ENCODE measurements at regions not wholly inside any gene's neighbourhood (a gene's known extent, or its start where the extent isn't known, plus 50 kb on each side); places are given as distances from the start of the nearest gene placed in this dataset.
"Not testable (repeated sequence)": the region's sequence is repeated elsewhere in the genome, so short reads cannot be mapped to it uniquely, and the experiment has no call there.

GRCh38 chr16:87038528-87038927 is 278.7 kb downstream of the C16orf95 start:
- not testable (repeated sequence) for H4K91ac ChIP-seq (ENCODE audit: low read length); H2BK5ac ChIP-seq (ENCODE audit: low read depth, low read length, poor library complexity, severe bottlenecking); H3K9ac ChIP-seq (ENCODE audit: low read length); H3K9me3 ChIP-seq (ENCODE audit: control insufficient read depth, low read length); H3K23ac ChIP-seq (ENCODE audit: low read length in 2 of 2); H3K4me2 ChIP-seq (ENCODE audit: low read length, poor library complexity, severe bottlenecking); H3K4me1 ChIP-seq (ENCODE audit: control insufficient read depth, insufficient read depth, low read depth, low read length); H3K79me1 ChIP-seq (replicated peaks; ENCODE audit: low read length, poor library complexity, severe bottlenecking); H2BK12ac ChIP-seq (ENCODE audit: low read length in 2 of 2); H2BK120ac ChIP-seq (ENCODE audit: low read depth, low read length); H4K8ac ChIP-seq (ENCODE audit: low read length); H2AFZ ChIP-seq (ENCODE audit: low read depth, low read length); H3K14ac ChIP-seq (ENCODE audit: low read length in 2 of 2); H3K4me3 ChIP-seq (ENCODE audit: insufficient read depth in 1 of 2, low read depth in 1 of 2, low read length in 2 of 2); H3K27ac ChIP-seq (ENCODE audit: low read length, poor library complexity, severe bottlenecking); H3K18ac ChIP-seq (ENCODE audit: low read depth in 1 of 2, low read length in 2 of 2); H2AK5ac ChIP-seq (ENCODE audit: low read length, severe bottlenecking); DNase-seq; H2BK15ac ChIP-seq (ENCODE audit: low read depth, poor library complexity, severe bottlenecking); H3K4ac ChIP-seq (ENCODE audit: low read depth in 1 of 2, low read length in 2 of 2); H3K36me3 ChIP-seq (ENCODE audit: control insufficient read depth in 1 of 2, insufficient read depth in 2 of 2, low read depth in 1 of 2, low read length in 2 of 2)
- WGBS: 89% methylated on average over 3 of the region's 3 CpGs
- peaks cover 0 to 81% of the 10 kb centered on the region in 2 experiments for H3K27me3 ChIP-seq (ENCODE audit: control insufficient read depth in 1 of 2, insufficient read depth in 1 of 2, low read length in 2 of 2)

DNA sequence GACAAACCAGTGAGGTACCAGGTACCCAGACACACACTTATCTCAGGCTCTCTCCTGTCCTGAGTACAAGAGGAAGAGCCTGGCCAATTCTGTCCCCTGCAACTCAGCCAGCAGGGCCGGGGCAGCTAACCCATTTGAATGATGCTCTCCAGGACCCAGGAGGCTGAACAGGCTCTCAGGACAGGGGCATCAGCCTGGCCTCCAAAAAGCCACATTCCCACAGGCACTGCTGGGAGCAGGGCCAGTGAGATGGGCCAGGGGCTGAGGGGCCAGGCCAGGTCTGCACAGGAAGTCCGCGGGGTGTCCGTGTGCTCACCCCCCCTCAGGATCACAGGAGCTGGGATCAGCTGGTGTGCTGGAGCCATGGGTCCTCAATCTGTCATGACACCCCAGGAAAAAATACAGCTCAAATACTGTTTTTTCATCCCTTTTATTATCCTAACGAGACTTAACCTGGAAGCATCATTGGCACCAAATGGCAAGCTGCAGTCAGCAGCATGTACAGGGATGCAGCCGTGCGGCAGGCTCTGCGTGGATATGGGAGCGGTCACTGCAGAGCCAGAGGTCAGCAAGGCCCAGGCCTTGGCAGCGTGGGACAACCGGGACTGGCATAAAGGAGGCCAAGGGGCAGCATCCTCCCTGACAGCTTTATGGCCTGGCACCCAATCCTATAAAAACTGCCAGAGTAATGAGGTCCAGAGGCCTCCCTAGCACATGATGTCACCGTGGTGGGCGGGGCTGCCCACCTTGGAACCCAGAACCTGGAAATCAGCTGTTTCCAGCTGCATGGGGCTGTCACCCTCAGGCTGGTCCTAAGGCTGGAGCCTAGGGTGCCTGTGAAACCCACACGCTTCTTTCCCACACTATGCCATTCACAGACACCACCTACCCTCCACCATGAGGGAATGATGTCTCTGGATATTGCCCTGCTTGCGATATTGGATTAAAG is 276.7 kb downstream of the C16orf95 start:
- no peak overlapping the region for H3K4ac ChIP-seq (ENCODE audit: low read depth in 1 of 2, low read length in 2 of 2)
- H3K14ac ChIP-seq (ENCODE audit: low read length in 2 of 2): no peak overlapping the region
- no peak overlapping the region for H2BK120ac ChIP-seq (ENCODE audit: low read depth, low read length)
- no peak overlapping the region for H3K4me2 ChIP-seq (ENCODE audit: low read length, poor library complexity, severe bottlenecking)
- no peaks in the 10 kb centered on the region for H3K79me1 ChIP-seq (replicated peaks; ENCODE audit: low read length, poor library complexity, severe bottlenecking)
- no peaks in the 10 kb centered on the region for H3K9me3 ChIP-seq (ENCODE audit: control insufficient read depth, low read length)
- H2BK5ac ChIP-seq (ENCODE audit: low read depth, low read length, poor library complexity, severe bottlenecking): no peak overlapping the region
- no peak overlapping the region for H3K23ac ChIP-seq (ENCODE audit: low read length in 2 of 2)
- no peak overlapping the region for H2BK15ac ChIP-seq (ENCODE audit: low read depth, poor library complexity, severe bottlenecking)
- no peak overlapping the region for H4K91ac ChIP-seq (ENCODE audit: low read length)
- no peak overlapping the region for H4K8ac ChIP-seq (ENCODE audit: low read length)
- no peaks in the 10 kb centered on the region for H3K36me3 ChIP-seq (ENCODE audit: control insufficient read depth in 1 of 2, insufficient read depth in 2 of 2, low read depth in 1 of 2, low read length in 2 of 2)
- no peak overlapping the region for H2AK5ac ChIP-seq (ENCODE audit: low read length, severe bottlenecking)
- no peak for DNase-seq
- H3K27me3 ChIP-seq (ENCODE audit: control insufficient read depth in 1 of 2, insufficient read depth in 1 of 2, low read length in 2 of 2): peaks cover 0 to 86% of the 10 kb centered on the region in 2 experiments
- no peak overlapping the region for H3K27ac ChIP-seq (ENCODE audit: low read length, poor library complexity, severe bottlenecking)
- H3K9ac ChIP-seq (ENCODE audit: low read length): no peak overlapping the region
- H3K4me1 ChIP-seq (ENCODE audit: control insufficient read depth, insufficient read depth, low read depth, low read length): peaks cover 7% of the 10 kb centered on the region
- H3K4me3 ChIP-seq (ENCODE audit: insufficient read depth in 1 of 2, low read depth in 1 of 2, low read length in 2 of 2): no peak overlapping the region
- no peak overlapping the region for H3K18ac ChIP-seq (ENCODE audit: low read depth in 1 of 2, low read length in 2 of 2)
- no peak overlapping the region for H2BK12ac ChIP-seq (ENCODE audit: low read length in 2 of 2)
- H2AFZ ChIP-seq (ENCODE audit: low read depth, low read length): no peak overlapping the region
- 91% methylated on average over 13 of the region's 15 CpGs for WGBS

- Histone ChIP-seq H3K18ac (ENCODE audit: low read depth in 1 of 2, low read length in 2 of 2) (no peak overlapping the region), H4K91ac (ENCODE audit: low read length) (no peak overlapping the region), H2AK5ac (ENCODE audit: low read length, severe bottlenecking) (no peak overlapping the region), H3K4me3 (ENCODE audit: insufficient read depth in 1 of 2, low read depth in 1 of 2, low read length in 2 of 2) (no peak overlapping the region), H3K79me1 (replicated peaks; ENCODE audit: low read length, poor library complexity, severe bottlenecking) (no peaks in the 10 kb centered on the region), H3K9ac (ENCODE audit: low read length) (no peak overlapping the region), H3K4ac (ENCODE audit: low read depth in 1 of 2, low read length in 2 of 2) (no peak overlapping the region), H2BK12ac (ENCODE audit: low read length in 2 of 2) (no peak overlapping the region), H3K23ac (ENCODE audit: low read length in 2 of 2) (no peak overlapping the region), H2BK120ac (ENCODE audit: low read depth, low read length) (no peak overlapping the region), H2BK5ac (ENCODE audit: low read depth, low read length, poor library complexity, severe bottlenecking) (no peak overlapping the region), H3K4me2 (ENCODE audit: low read length, poor library complexity, severe bottlenecking) (no peak overlapping the region), H3K4me1 (ENCODE audit: control insufficient read depth, insufficient read depth, low read depth, low read length) (peaks cover 7% of the 10 kb centered on the region), H3K27me3 (ENCODE audit: control insufficient read depth in 1 of 2, insufficient read depth in 1 of 2, low read length in 2 of 2) (peaks cover 0 to 91% of the 10 kb centered on the region in 2 experiments), H4K8ac (ENCODE audit: low read length) (no peak overlapping the region), H3K36me3 (ENCODE audit: control insufficient read depth in 1 of 2, insufficient read depth in 2 of 2, low read depth in 1 of 2, low read length in 2 of 2) (no peaks in the 10 kb centered on the region), H3K9me3 (ENCODE audit: control insufficient read depth, low read length) (no peaks in the 10 kb centered on the region), H3K27ac (ENCODE audit: low read length, poor library complexity, severe bottlenecking) (no peak overlapping the region), H3K14ac (ENCODE audit: low read length in 2 of 2) (no peak overlapping the region), H2AFZ (ENCODE audit: low read depth, low read length) (no peak overlapping the region), H2BK15ac (ENCODE audit: low read depth, poor library complexity, severe bottlenecking) (no peak overlapping the region)
- WGBS: 93% methylated on average over 10 of the region's 16 CpGs
- no peak for DNase-seq
Measured at GRCh38 chr16:87041286-87041685, 275.9 kb downstream of the C16orf95 start.

DNA sequence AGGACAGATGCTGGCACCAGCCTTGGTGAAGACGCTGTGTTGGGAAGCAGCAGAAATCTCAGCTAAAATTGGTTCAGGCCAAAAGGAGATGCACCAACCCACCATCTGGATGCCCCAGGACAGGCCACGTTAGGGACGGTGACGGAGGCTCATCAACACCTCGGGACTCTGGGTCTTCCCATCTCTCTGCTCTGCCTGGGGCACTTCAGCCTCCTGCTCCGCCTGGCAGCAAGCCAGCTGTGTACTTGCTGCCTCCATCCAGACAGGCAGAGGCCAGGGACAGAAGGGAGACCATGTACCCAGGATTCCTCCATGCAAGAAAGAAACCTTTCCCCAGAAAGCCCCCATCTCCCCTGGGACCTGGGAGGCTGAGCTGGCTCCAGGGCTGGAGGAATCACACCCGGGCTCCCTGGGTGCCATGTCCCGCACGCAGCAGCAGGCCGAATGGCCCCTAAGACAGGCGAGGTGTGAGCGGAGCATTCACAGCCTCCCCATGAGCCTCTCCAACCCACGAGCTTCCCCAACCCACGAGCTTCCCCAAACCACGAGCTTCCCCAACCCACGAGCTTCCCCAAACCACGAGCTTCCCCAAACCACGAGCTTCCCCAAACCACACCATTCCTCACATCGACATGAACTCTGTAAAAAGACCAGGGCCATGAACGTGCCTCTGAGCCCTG is 274.5 kb downstream of the C16orf95 start:
- DNase-seq: no peak
- Histone ChIP-seq H4K8ac (ENCODE audit: low read length) (no peak overlapping the region), H3K79me1 (replicated peaks; ENCODE audit: low read length, poor library complexity, severe bottlenecking) (no peaks in the 10 kb centered on the region), H3K4me3 (ENCODE audit: insufficient read depth in 1 of 2, low read depth in 1 of 2, low read length in 2 of 2) (no peak overlapping the region), H3K4me2 (ENCODE audit: low read length, poor library complexity, severe bottlenecking) (no peak overlapping the region), H3K14ac (ENCODE audit: low read length in 2 of 2) (no peak overlapping the region), H3K27ac (ENCODE audit: low read length, poor library complexity, severe bottlenecking) (no peak overlapping the region), H4K91ac (ENCODE audit: low read length) (no peak overlapping the region), H2BK120ac (ENCODE audit: low read depth, low read length) (no peak overlapping the region), H3K4me1 (ENCODE audit: control insufficient read depth, insufficient read depth, low read depth, low read length) (peaks cover 13% of the 10 kb centered on the region), H3K23ac (ENCODE audit: low read length in 2 of 2) (no peak overlapping the region), H2BK12ac (ENCODE audit: low read length in 2 of 2) (no peak overlapping the region), H3K36me3 (ENCODE audit: control insufficient read depth in 1 of 2, insufficient read depth in 2 of 2, low read depth in 1 of 2, low read length in 2 of 2) (no peaks in the 10 kb centered on the region), H3K18ac (ENCODE audit: low read depth in 1 of 2, low read length in 2 of 2) (no peak overlapping the region), H2BK5ac (ENCODE audit: low read depth, low read length, poor library complexity, severe bottlenecking) (no peak overlapping the region), H3K9ac (ENCODE audit: low read length) (no peak overlapping the region), H3K9me3 (ENCODE audit: control insufficient read depth, low read length) (no peaks in the 10 kb centered on the region), H3K4ac (ENCODE audit: low read depth in 1 of 2, low read length in 2 of 2) (no peak overlapping the region), H3K27me3 (ENCODE audit: control insufficient read depth in 1 of 2, insufficient read depth in 1 of 2, low read length in 2 of 2) (peaks cover 0 to 92% of the 10 kb centered on the region in 2 experiments), H2AK5ac (ENCODE audit: low read length, severe bottlenecking) (no peak overlapping the region), H2AFZ (ENCODE audit: low read depth, low read length) (no peak overlapping the region), H2BK15ac (ENCODE audit: low read depth, poor library complexity, severe bottlenecking) (no peak overlapping the region)
- WGBS: 82% methylated on average over 20 of the region's 20 CpGs

Measured in mesenchymal stem cell (in vitro differentiated cells and primary cell).